Coronary artery (tissue), 2 donors: ENCODE measurements at regions not wholly inside any gene's neighbourhood (a gene's known extent, or its start where the extent isn't known, plus 50 kb on each side); places are given as distances from the start of the nearest gene placed in this dataset.
"Not testable (repeated sequence)": the region's sequence is repeated elsewhere in the genome, so short reads cannot be mapped to it uniquely, and the experiment has no call there.

Experiments used
- DNase-seq: peaks from one replicate; pipeline ENCODE4 v3.0.0-alpha.2; 2017; ENCODE audit warnings: low spot score
- H3K27ac ChIP-seq, 2 donors: fragments of 200-600 bp; sonication (generic); one replicate each; pipeline ENCODE4 v1.5.1; 2016 to 2019
- H3K4me3 ChIP-seq: fragments of 200-600 bp; sonication (generic); 2 replicates; pipeline ENCODE4 v1.5.1; 2016; ENCODE audit warnings: mild to moderate bottlenecking, moderate library complexity
- TF ChIP-seq, protein P1 (sequence below): fragments of 200-600 bp; sonication (generic); IDR thresholded peaks from one replicate; pipeline ENCODE4 v1.5.1; 2019; ENCODE audit warnings: antibody characterized with exemption

DNA sequence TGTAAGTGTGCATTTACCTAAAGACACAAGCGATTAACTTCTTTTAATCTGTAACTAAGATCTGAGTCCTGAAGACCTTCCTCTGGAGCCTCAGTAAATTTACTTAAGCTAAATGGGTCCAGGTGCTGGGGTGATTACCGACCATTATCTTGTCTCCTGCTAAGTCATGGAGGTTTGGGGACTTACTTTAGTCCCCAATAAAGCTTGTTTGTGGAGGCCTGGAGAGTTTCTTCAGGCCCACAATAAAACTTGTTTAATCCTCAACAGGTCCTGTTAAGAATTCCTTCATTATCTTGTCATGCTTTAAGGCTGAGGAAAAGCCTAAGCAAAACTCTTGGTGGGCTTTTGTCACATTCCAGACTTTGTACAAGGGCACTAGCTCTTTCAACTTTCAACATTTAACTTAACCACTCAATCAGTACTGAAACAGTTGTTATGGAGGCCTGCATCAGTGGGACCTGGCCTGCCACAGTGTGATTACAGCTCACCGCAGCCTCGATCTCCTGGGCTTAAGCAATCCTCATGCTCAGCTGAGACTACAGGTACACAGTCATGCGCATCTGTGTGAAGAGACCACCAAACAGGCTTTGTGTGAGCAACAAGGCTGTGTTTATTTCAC, 84.0 kb downstream of the FMO4 start:
- TF ChIP-seq, protein P1, sequence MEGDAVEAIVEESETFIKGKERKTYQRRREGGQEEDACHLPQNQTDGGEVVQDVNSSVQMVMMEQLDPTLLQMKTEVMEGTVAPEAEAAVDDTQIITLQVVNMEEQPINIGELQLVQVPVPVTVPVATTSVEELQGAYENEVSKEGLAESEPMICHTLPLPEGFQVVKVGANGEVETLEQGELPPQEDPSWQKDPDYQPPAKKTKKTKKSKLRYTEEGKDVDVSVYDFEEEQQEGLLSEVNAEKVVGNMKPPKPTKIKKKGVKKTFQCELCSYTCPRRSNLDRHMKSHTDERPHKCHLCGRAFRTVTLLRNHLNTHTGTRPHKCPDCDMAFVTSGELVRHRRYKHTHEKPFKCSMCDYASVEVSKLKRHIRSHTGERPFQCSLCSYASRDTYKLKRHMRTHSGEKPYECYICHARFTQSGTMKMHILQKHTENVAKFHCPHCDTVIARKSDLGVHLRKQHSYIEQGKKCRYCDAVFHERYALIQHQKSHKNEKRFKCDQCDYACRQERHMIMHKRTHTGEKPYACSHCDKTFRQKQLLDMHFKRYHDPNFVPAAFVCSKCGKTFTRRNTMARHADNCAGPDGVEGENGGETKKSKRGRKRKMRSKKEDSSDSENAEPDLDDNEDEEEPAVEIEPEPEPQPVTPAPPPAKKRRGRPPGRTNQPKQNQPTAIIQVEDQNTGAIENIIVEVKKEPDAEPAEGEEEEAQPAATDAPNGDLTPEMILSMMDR, result no peak
- Histone ChIP-seq H3K27ac (no peak overlapping the region), H3K4me3 (no peak overlapping the region)
- no peak for DNase-seq

DNA sequence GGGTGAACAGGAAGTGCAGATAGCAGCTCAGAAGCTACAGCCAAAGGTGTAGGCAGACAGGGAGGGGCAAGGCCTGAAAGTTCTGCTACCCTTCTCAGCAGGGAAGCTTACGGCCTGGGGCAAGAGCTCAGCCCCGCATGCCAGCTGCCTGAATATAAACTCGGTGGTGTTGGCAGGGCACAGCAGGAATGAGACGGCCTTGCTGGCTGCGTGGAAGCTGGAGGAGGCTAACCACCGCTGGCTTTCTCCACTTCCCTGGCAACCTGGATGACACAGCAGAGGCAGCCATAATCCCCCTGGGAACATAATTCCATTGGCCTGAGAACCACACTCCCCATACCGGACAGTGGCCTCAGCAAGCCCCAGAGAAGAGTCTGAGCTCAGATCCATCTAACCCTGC, 81.9 kb upstream of the PRRC2C start:
- Histone ChIP-seq H3K4me3 (no peak overlapping the region), H3K27ac (peak overlapping the region in 1 of 2 donors; percentile 41)
- TF ChIP-seq, protein P1, result no peak
- no peak for DNase-seq

DNA sequence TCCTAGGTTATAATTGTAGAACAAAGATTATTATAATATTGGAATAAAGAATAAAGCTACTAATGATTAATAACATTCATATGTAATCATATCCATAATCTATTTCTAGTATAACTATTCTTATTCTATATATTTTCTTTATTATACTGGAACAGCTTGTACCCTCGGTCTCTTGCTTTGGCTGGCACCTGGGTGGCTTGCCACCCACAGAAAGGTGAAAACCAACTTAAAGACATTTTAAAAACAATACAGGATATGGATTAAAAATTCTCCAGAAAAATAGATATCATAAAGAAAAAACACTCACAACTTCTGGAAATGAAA, 80.0 kb upstream of the PRRC2C start:
- TF ChIP-seq, protein P1, result no peak
- H3K27ac ChIP-seq, result no peak overlapping the region
- DNase-seq, result no peak
- no peak overlapping the region for H3K4me3 ChIP-seq

DNA sequence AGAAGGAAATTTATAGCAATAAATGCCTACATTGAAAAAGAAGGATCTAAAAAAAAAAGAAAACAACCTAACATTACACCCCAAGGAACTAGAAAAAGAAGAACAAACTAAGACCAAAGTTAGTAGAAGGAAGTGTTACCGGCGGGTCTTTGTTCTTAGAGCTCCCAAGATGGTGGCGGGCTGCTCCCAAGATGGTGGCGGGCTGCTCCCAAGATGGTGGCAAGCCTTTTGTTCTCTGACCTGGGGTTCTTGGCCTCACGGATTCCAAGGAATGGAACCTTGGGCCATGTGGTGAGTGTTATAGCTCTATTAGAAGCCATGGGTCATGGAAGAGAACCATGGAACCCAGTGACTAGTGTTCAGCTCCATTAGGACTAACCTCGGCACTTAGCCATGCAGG, 71.8 kb upstream of the PRRC2C start:
- not testable (repeated sequence) for DNase-seq, H3K27ac ChIP-seq, H3K4me3 ChIP-seq

DNA sequence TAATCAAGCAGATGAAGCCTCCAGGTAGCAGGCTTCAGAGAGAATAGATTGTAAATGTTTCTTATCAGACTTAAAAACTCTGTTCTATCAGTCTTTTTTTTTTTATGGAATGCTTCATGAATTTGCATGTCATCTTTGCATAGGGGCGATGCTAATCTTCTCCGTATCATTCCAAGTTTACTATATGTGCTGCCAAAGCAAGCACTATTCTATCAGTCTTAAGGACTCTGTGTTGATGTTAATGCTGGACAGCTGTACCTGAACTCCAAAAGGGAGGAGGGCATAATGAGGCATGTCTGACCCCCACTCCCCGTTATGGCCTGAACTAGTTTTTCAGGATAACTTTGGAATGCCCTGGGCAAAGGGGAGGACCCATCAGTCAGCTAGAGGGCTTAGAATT, 66.8 kb upstream of the PRRC2C start:
- TF ChIP-seq, protein P1, result no peak
- DNase-seq, result no peak

DNA sequence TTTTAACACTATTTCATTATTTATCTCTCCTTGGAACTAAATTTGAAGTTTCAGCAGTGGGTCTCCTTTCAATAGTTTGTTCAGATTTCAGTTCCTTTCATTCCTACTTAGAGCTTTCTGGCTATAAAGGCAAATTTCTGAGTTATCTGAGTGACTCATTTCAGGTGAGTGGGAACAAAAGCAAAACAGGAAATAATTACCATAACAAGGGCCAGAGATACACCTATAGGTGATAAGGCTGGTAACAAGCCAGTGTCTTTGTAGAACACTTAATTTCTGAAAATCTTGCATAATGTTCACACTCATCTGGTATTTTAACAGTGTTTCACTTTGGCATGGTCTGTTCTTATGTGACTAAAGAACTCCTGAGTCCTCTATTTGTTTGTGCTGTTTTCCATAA, 64.5 kb upstream of the PRRC2C start:
- TF ChIP-seq, protein P1, result no peak

More for the DNA sequence above, 66.8 kb upstream of the PRRC2C start:
- H3K4me3 ChIP-seq, result no peak overlapping the region
- H3K27ac ChIP-seq, result no peak overlapping the region

DNA sequence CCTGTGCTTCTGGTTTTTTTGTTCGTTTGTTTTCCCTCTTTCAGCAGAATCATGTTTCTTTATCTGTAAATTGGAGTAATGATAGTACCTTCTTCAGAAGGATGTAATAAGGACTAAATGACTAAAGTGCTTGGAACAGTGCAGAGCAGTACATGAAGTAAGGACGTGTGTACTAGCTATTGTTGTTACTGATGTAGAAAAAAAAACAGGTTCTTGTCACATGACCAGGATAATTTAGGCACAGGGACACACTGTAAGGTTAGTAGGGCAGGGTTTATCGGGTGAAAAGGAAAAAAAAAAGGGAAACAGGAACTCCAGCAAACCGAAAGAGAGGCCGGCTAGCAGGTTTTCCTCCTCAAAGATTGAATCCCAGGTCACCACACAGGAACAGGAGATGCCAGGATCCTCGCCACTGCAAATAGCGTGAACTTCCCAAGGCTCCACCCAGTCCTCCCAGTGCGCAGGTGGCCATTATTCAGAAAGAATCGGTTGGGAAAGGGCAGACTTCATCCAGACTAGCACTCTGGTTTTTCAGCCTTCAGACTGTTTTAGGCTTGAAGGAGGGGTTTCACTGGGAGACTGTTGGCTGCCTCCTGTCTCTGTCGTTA, 63.8 kb upstream of the PRRC2C start:
- TF ChIP-seq, protein P1, result no peak

More for the DNA sequence above, 64.5 kb upstream of the PRRC2C start:
- no peak overlapping the region for H3K4me3 ChIP-seq
- no peak for DNase-seq
- no peak overlapping the region for H3K27ac ChIP-seq

More for the DNA sequence above, 63.8 kb upstream of the PRRC2C start:
- Histone ChIP-seq H3K4me3 (no peak overlapping the region), H3K27ac (no peak overlapping the region)
- no peak for DNase-seq
